ELF-1 (cell line): ENCODE measurements at regions not wholly inside any gene's neighbourhood (a gene's known extent, or its start where the extent isn't known, plus 50 kb on each side); places are given as distances from the start of the nearest gene placed in this dataset.
"Not testable (repeated sequence)": the region's sequence is repeated elsewhere in the genome, so short reads cannot be mapped to it uniquely, and the experiment has no call there.

Experiments
- DNase-seq: peaks from one replicate; pipeline ENCODE4 v3.0.0-alpha.2; 2016; ENCODE audit warnings: low read depth, low spot score

- DNase-seq = peak; percentile 18
Observed at GRCh38 chr11:134667505-134667904, 255.5 kb upstream of the B3GAT1 start.

- DNase-seq = no peak
Observed at GRCh38 chr11:134667175-134667500, 255.1 kb upstream of the B3GAT1 start.

- no peak for DNase-seq
Observed at GRCh38 chr11:134666273-134667174, 254.5 kb upstream of the B3GAT1 start.

- DNase-seq = no peak
Observed at GRCh38 chr11:134665571-134666270, 253.7 kb upstream of the B3GAT1 start.

- DNase-seq = no peak
Observed at GRCh38 chr11:134665188-134665535, 253.1 kb upstream of the B3GAT1 start.

- DNase-seq = no peak
Observed at GRCh38 chr11:134664447-134665187, 252.6 kb upstream of the B3GAT1 start.

- no peak for DNase-seq
Observed at GRCh38 chr11:134663506-134664313, 251.7 kb upstream of the B3GAT1 start.

GRCh38 chr11:134662629-134663360 is 250.8 kb upstream of the B3GAT1 start:
- DNase-seq = no peak

GRCh38 chr11:134661660-134662059 is 249.6 kb upstream of the B3GAT1 start:
- no peak for DNase-seq

GRCh38 chr11:134660416-134660815 is 248.4 kb upstream of the B3GAT1 start:
- no peak for DNase-seq

- no peak for DNase-seq
Observed at GRCh38 chr11:134659882-134660281, 247.8 kb upstream of the B3GAT1 start.

GRCh38 chr11:134658481-134659225 is 246.6 kb upstream of the B3GAT1 start:
- no peak for DNase-seq

GRCh38 chr11:134657631-134658030 is 245.6 kb upstream of the B3GAT1 start:
- DNase-seq = no peak

GRCh38 chr11:134656861-134657540 is 245.0 kb upstream of the B3GAT1 start:
- DNase-seq = peak; percentile 50

- not testable (repeated sequence) for DNase-seq
Observed at GRCh38 chr11:134656086-134656840, 244.2 kb upstream of the B3GAT1 start.

- no peak for DNase-seq
Observed at GRCh38 chr11:134655189-134655989, 243.3 kb upstream of the B3GAT1 start.

GRCh38 chr11:134654161-134654915 is 242.3 kb upstream of the B3GAT1 start:
- peak; percentile 49 for DNase-seq
